SK-N-MC (cell line): ENCODE measurements at regions not wholly inside any gene's neighbourhood (a gene's known extent, or its start where the extent isn't known, plus 50 kb on each side); places are given as distances from the start of the nearest gene placed in this dataset.

ENCODE experiments used
- EZH2 ChIP-seq: fragments of 200-600 bp; sonication (generic); IDR thresholded peaks from one replicate; pipeline ENCODE4 v1.6.1; 2017; ENCODE audit warnings: antibody characterized with exemption
- POLR2AphosphoS5 ChIP-seq: IDR thresholded peaks from 2 replicates; pipeline ENCODE4 v1.6.1; 2012; ENCODE audit warnings: mild to moderate bottlenecking, low read depth, low read length, borderline replicate concordance

GRCh38 chr4:137659431-137659830 lies 127.1 kb upstream of the PCDH18 start:
- TF ChIP-seq POLR2AphosphoS5, result no peak
- no peak for TF ChIP-seq EZH2
